OCI-LY7 (cell line): ENCODE measurements at regions not wholly inside any gene's neighbourhood (a gene's known extent, or its start where the extent isn't known, plus 50 kb on each side); places are given as distances from the start of the nearest gene placed in this dataset.

Source experiments
- EZH2phosphoT487 ChIP-seq: fragments of 200-600 bp; sonication (generic); IDR thresholded peaks from 2 replicates; pipeline ENCODE4 v1.6.1; 2018; ENCODE audit warnings: low read depth, borderline replicate concordance, mild to moderate bottlenecking, mixed run types, antibody characterized with exemption, low read length, moderate library complexity, mixed read lengths
- TF ChIP-seq, protein P1 (sequence below): fragments of 200-600 bp; sonication (generic); conservative IDR thresholded peaks from 2 replicates; pipeline ENCODE4 v1.5.1; 2014; ENCODE audit warnings: mild to moderate bottlenecking, antibody characterized with exemption, low read length, moderate library complexity, mixed read lengths

DNA sequence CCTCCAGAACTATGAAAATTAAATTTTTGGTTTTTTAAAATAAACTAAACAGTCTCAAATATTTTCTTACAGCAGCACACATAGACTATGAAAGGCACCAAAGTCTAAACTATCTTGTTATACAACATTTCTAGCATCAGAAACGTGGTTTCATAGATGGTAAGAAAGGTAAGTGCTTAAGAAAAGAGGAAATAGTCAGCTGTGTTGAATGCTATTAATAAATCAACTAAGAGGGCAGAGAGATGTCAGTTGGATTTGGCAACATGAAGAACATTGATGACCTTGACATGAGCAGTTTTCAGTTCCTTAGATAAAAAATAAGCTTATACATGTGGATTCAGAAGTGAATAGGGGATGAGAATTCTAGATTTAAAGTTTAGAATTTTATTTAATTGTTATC lies 113.6 kb downstream of the RFX6 start:
- TF ChIP-seq, protein P1, sequence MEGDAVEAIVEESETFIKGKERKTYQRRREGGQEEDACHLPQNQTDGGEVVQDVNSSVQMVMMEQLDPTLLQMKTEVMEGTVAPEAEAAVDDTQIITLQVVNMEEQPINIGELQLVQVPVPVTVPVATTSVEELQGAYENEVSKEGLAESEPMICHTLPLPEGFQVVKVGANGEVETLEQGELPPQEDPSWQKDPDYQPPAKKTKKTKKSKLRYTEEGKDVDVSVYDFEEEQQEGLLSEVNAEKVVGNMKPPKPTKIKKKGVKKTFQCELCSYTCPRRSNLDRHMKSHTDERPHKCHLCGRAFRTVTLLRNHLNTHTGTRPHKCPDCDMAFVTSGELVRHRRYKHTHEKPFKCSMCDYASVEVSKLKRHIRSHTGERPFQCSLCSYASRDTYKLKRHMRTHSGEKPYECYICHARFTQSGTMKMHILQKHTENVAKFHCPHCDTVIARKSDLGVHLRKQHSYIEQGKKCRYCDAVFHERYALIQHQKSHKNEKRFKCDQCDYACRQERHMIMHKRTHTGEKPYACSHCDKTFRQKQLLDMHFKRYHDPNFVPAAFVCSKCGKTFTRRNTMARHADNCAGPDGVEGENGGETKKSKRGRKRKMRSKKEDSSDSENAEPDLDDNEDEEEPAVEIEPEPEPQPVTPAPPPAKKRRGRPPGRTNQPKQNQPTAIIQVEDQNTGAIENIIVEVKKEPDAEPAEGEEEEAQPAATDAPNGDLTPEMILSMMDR = no peak
- TF ChIP-seq EZH2phosphoT487 = no peak
